A673 (cell line): ENCODE measurements at regions not wholly inside any gene's neighbourhood (a gene's known extent, or its start where the extent isn't known, plus 50 kb on each side); places are given as distances from the start of the nearest gene placed in this dataset.

Experiments
- CTCF ChIP-seq: fragments of 300-800, 200-600 bp; sonication (generic); conservative IDR thresholded peaks from 2 replicates; pipeline ENCODE4 v1.5.1; 2017; ENCODE audit warnings: low read depth, mild to moderate bottlenecking, antibody characterized with exemption, low read length, moderate library complexity, mixed read lengths
- EZH2 ChIP-seq: fragments of 200-600 bp; sonication (generic); IDR thresholded peaks from 2 replicates; pipeline ENCODE4 v1.6.1; 2017; ENCODE audit warnings: borderline replicate concordance, low read depth, mild to moderate bottlenecking, mixed read lengths, antibody characterized with exemption, low read length; ENCODE audit not compliant: poor library complexity, severe bottlenecking

GRCh38 chr4:77332696-77333270, 175.8 kb downstream of the CCNG2 start:
- TF ChIP-seq CTCF = no peak
- TF ChIP-seq EZH2 = no peak
